ENCODE measurements at regions not wholly inside any gene's neighbourhood (a gene's known extent, or its start where the extent isn't known, plus 50 kb on each side); places are given as distances from the start of the nearest gene placed in this dataset.
"Not testable (repeated sequence)": the region's sequence is repeated elsewhere in the genome, so short reads cannot be mapped to it uniquely, and the experiment has no call there.

DNA sequence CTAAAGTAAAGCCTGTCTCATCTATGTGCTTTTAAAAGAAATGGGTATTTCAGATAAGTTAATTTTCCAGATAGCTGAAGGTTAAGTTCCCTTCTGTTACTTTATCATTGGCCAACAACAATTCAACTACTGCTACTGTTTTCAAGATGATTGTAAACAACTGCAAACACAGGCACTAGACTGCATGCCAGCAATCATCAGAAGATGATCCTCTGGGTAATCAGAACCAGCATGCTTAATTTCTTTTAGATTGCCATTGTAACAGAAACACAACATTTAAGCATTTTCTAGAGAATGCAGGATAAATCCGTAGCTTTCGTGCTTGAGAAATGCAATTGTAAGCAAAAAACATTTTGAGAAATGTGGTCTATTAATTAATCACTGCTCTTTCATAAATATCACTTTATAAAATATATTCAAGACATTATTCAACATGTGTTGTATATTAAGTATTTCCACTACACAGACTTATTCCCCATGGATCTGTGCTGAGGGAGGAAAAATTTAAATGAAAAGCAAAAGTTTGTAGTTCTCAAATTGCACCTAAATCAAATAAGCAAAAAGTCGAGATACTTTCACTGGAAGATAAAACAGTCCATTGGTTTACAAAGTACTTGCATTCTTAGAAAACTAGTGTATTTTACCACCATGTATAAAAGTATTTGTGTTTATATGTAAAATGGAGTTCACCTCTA, 133.7 kb downstream of the ATL2 start:
- ATAC-seq (ENCODE audit: low read depth) (no peak), DNase-seq (ENCODE audit: low spot score in 2 of 2) (no peak)
- Mint-ChIP-seq H3K4me1 (no peaks in the 10 kb centered on the region), H3K27me3 (peaks cover 3% of the 10 kb centered on the region), H3K27ac (no peak overlapping the region), H3K36me3 (no peaks in the 10 kb centered on the region), H3K4me3 (no peak overlapping the region), H3K9me3 (no peaks in the 10 kb centered on the region)

GRCh38 chr2:38239452-38239851, 137.6 kb downstream of the ATL2 start:
- no peaks in the 10 kb centered on the region for H3K4me1 Mint-ChIP-seq
- no peaks in the 10 kb centered on the region for H3K9me3 Mint-ChIP-seq
- DNase-seq (ENCODE audit: low spot score in 2 of 2) (no peak), ATAC-seq (ENCODE audit: low read depth) (no peak)
- no peaks in the 10 kb centered on the region for H3K36me3 Mint-ChIP-seq
- H3K27me3 Mint-ChIP-seq: peaks cover 4% of the 10 kb centered on the region
- H3K27ac Mint-ChIP-seq: no peak overlapping the region
- H3K4me3 Mint-ChIP-seq: no peak overlapping the region

GRCh38 chr2:38238705-38239104, 138.4 kb downstream of the ATL2 start:
- H3K9me3 Mint-ChIP-seq; H3K27ac Mint-ChIP-seq; H3K4me3 Mint-ChIP-seq; DNase-seq (ENCODE audit: low spot score in 2 of 2); ATAC-seq (ENCODE audit: low read depth); H3K36me3 Mint-ChIP-seq; H3K4me1 Mint-ChIP-seq: not testable (repeated sequence)
- H3K27me3 Mint-ChIP-seq: peaks cover 10% of the 10 kb centered on the region

GRCh38 chr2:38237311-38237710, 139.8 kb downstream of the ATL2 start:
- H3K4me1 Mint-ChIP-seq: no peaks in the 10 kb centered on the region
- peaks cover 11% of the 10 kb centered on the region for H3K27me3 Mint-ChIP-seq
- no peaks in the 10 kb centered on the region for H3K36me3 Mint-ChIP-seq
- H3K4me3 Mint-ChIP-seq: no peak overlapping the region
- H3K9me3 Mint-ChIP-seq: no peaks in the 10 kb centered on the region
- H3K27ac Mint-ChIP-seq: no peak overlapping the region
- DNase-seq (ENCODE audit: low spot score in 2 of 2) (no peak), ATAC-seq (ENCODE audit: low read depth) (no peak)

DNA sequence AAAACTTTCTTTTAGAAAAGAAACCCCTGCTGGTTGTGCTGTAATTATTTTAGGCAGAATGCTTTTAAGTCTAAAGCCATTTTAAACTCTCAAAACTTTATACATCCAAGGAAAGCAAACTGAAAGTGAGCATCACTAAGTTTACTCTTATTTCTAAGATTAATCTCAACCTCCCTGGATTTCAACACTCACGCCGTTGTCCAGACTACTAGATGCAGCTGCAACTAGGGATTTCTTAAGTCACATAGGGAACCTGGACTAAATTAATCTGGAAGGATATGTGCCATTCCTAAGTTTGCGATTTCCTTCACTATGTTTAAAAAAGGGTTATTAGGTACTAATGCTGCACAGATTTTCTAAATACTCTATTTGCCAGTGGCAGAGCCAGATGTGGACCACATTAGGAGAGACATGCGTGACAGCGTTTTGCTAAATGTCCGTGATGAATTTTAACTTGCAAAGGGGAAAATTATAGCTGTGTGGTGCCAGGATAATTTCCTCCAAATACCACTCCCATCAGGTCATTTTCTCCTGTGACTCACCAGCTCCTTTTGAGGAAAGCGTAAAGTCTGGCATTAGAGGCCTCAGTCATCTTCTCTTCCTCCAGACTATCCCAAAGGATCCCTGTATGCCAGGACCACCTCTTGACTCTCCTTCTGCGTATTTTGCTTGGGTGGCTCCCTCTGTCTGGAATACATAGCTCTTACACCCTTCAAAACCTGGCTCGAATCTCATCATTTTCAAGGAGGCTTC, 143.7 kb downstream of the ATL2 start:
- no peaks in the 10 kb centered on the region for H3K36me3 Mint-ChIP-seq

GRCh38 chr2:38232454-38232853, 144.6 kb downstream of the ATL2 start:
- no peaks in the 10 kb centered on the region for H3K36me3 Mint-ChIP-seq
- H3K4me1 Mint-ChIP-seq: peaks cover 2% of the 10 kb centered on the region
- peaks cover 14% of the 10 kb centered on the region for H3K27me3 Mint-ChIP-seq
- no peak overlapping the region for H3K4me3 Mint-ChIP-seq
- no peak overlapping the region for H3K27ac Mint-ChIP-seq
- no peak for ATAC-seq (ENCODE audit: low read depth)
- DNase-seq (ENCODE audit: low spot score in 2 of 2): no peak
- H3K9me3 Mint-ChIP-seq: peaks cover 1% of the 10 kb centered on the region

More for the DNA sequence above, 143.7 kb downstream of the ATL2 start:
- H3K27ac Mint-ChIP-seq: no peak overlapping the region
- peaks cover 14% of the 10 kb centered on the region for H3K27me3 Mint-ChIP-seq
- peaks cover 2% of the 10 kb centered on the region for H3K4me1 Mint-ChIP-seq
- peaks cover 1% of the 10 kb centered on the region for H3K9me3 Mint-ChIP-seq
- no peak overlapping the region for H3K4me3 Mint-ChIP-seq
- ATAC-seq (ENCODE audit: low read depth): no peak
- DNase-seq (ENCODE audit: low spot score in 2 of 2): no peak

DNA sequence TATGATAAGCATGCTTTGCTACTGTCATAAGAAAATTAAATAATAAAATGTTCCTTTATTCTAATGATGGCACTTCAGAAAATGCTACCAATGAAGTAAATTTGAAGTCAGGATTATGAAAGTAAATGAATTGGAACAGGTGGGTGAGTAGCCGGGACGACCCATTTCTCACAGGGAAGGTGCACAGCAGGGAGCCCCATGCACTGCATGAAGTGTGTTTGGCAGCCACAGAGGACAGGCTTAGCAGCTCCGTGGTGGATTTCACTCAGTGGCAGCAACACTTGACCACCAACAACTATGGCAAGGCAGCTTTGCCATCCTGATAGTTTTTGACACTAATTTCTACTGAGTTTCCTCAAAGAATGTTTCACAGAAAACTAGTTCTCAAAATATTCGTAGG, 146.3 kb downstream of the ATL2 start:
- Mint-ChIP-seq H3K4me3 (no peak overlapping the region), H3K36me3 (no peaks in the 10 kb centered on the region), H3K9me3 (peaks cover 1% of the 10 kb centered on the region), H3K27ac (no peak overlapping the region), H3K4me1 (peaks cover 2% of the 10 kb centered on the region), H3K27me3 (peaks cover 12% of the 10 kb centered on the region)
- ATAC-seq (ENCODE audit: low read depth) (no peak), DNase-seq (ENCODE audit: low spot score in 2 of 2) (no peak)

GRCh38 chr2:38228753-38229152, 148.3 kb downstream of the ATL2 start:
- DNase-seq (ENCODE audit: low spot score in 2 of 2) (no peak), ATAC-seq (ENCODE audit: low read depth) (no peak)
- H3K36me3 Mint-ChIP-seq: no peaks in the 10 kb centered on the region
- H3K27ac Mint-ChIP-seq: no peak overlapping the region
- H3K4me3 Mint-ChIP-seq: no peak overlapping the region
- H3K27me3 Mint-ChIP-seq: peaks cover 11% of the 10 kb centered on the region
- peaks cover 1% of the 10 kb centered on the region for H3K9me3 Mint-ChIP-seq
- peaks cover 2% of the 10 kb centered on the region for H3K4me1 Mint-ChIP-seq

- H3K36me3 Mint-ChIP-seq: no peaks in the 10 kb centered on the region
- no peak for DNase-seq (ENCODE audit: low spot score in 2 of 2)
- H3K27ac Mint-ChIP-seq: no peak overlapping the region
- no peak for ATAC-seq (ENCODE audit: low read depth)
- H3K9me3 Mint-ChIP-seq: peaks cover 1% of the 10 kb centered on the region
- H3K4me1 Mint-ChIP-seq: no peaks in the 10 kb centered on the region
- peaks cover 10% of the 10 kb centered on the region for H3K27me3 Mint-ChIP-seq
- no peak overlapping the region for H3K4me3 Mint-ChIP-seq
These were observed 149.0 kb upstream of the CYP1B1 start for GRCh38 chr2:38224821-38225437.

DNA sequence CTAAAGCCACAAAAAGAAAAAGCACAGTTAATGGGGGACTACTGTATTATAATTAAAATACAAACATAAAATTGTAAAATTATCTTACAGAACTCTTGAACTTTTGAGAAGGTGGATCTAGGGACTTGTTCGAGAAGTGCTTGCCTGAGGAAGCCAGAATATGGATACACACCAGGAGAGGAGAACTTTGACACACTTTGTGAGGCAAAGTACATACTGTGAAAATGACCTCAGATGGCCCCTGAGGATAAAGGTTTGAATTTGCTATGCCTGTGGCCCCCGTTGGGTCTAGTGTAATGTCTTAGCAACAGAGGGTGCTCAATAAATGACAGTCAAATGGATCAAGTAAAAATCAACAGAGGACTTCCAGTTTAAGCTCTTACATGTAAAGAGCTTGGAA, 148.2 kb upstream of the CYP1B1 start:
- Mint-ChIP-seq H3K27me3 (peaks cover 10% of the 10 kb centered on the region), H3K4me1 (no peaks in the 10 kb centered on the region), H3K9me3 (peaks cover 1% of the 10 kb centered on the region), H3K27ac (no peak overlapping the region), H3K4me3 (no peak overlapping the region), H3K36me3 (no peaks in the 10 kb centered on the region)
- no peak for DNase-seq (ENCODE audit: low spot score in 2 of 2)
- ATAC-seq (ENCODE audit: low read depth): no peak

DNA sequence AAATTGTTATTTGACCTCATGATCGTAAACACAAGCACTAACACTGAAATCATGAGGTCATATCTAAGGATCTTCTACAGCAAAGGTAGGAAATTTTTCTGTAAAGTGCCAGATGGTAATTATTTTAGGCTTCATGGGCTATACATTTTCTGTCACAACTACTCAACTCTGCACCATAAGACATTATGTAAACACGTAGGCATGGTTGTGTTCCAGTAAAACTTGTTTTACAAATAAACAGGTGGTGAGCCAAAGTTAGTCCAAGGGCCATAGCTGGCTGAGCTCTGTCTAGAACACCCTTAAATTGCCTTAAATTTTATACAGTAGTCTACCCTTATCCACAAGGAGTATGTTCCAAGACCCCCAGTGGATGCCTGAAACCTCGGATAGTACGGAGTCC, 147.3 kb upstream of the CYP1B1 start:
- H3K27me3 Mint-ChIP-seq: peaks cover 12% of the 10 kb centered on the region
- H3K4me3 Mint-ChIP-seq: no peak overlapping the region
- H3K27ac Mint-ChIP-seq: no peak overlapping the region
- H3K36me3 Mint-ChIP-seq: no peaks in the 10 kb centered on the region
- ATAC-seq (ENCODE audit: low read depth) (no peak), DNase-seq (ENCODE audit: low spot score in 2 of 2) (no peak)
- peaks cover 3% of the 10 kb centered on the region for H3K9me3 Mint-ChIP-seq
- no peaks in the 10 kb centered on the region for H3K4me1 Mint-ChIP-seq

DNA sequence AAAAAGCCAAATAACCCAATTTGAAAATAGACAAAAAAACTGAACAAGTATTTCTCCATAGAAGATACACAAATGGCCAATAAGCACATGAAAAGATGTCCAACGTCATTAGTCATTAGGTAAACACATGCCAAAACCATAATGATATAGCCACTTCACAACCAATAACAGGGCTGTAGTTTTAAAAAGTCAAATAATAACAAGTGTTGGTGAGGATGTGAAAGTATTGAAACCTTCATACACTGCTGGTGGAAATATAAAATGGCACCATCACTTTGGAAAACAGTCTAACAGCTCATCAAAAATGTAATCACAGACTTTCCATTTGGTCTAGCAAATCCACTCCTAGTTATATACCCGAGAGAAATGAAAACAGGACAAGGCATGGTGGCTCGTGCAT, 144.2 kb upstream of the CYP1B1 start:
- no peak overlapping the region for H3K4me3 Mint-ChIP-seq
- H3K9me3 Mint-ChIP-seq: peaks cover 3% of the 10 kb centered on the region
- ATAC-seq (ENCODE audit: low read depth) (no peak), DNase-seq (ENCODE audit: low spot score in 2 of 2) (no peak)
- no peaks in the 10 kb centered on the region for H3K36me3 Mint-ChIP-seq
- H3K4me1 Mint-ChIP-seq: no peaks in the 10 kb centered on the region
- peaks cover 16% of the 10 kb centered on the region for H3K27me3 Mint-ChIP-seq
- H3K27ac Mint-ChIP-seq: no peak overlapping the region

- Mint-ChIP-seq H3K27me3 (peaks cover 13% of the 10 kb centered on the region), H3K36me3 (no peaks in the 10 kb centered on the region), H3K9me3 (peaks cover 3% of the 10 kb centered on the region)
These were observed 143.0 kb upstream of the CYP1B1 start for GRCh38 chr2:38218995-38219394.

DNA sequence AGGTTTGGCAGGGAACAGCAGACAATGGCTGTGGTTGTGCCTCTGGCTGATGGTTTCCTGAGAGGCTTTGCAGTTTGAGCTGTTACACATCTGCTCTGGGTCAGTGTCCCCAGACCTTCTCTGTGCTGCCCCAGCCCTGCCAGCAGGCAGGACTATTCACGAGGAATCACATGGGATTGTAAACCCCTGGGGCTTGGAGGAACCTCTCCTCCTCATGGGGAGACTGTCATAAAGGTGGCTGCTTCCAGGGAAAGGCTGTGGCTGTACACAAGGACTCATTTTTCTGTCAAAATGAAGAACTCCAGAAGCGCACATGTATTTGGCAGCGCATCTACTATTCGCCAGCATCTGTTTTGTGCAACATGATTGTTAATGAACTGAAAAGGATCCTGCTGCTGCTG, 142.6 kb upstream of the CYP1B1 start:
- no peak for DNase-seq (ENCODE audit: low spot score in 2 of 2)
- peaks cover 13% of the 10 kb centered on the region for H3K27me3 Mint-ChIP-seq

More at GRCh38 chr2:38218995-38219394, 143.0 kb upstream of the CYP1B1 start:
- ATAC-seq (ENCODE audit: low read depth) (no peak), DNase-seq (ENCODE audit: low spot score in 2 of 2) (no peak)
- Mint-ChIP-seq H3K4me1 (no peaks in the 10 kb centered on the region), H3K4me3 (no peak overlapping the region), H3K27ac (no peak overlapping the region)

More for the DNA sequence above, 142.6 kb upstream of the CYP1B1 start:
- no peaks in the 10 kb centered on the region for H3K36me3 Mint-ChIP-seq
- H3K4me3 Mint-ChIP-seq: no peak overlapping the region
- H3K4me1 Mint-ChIP-seq: peaks cover 2% of the 10 kb centered on the region
- no peak for ATAC-seq (ENCODE audit: low read depth)
- no peak overlapping the region for H3K27ac Mint-ChIP-seq
- peaks cover 3% of the 10 kb centered on the region for H3K9me3 Mint-ChIP-seq

All from memory B cell (primary cell).